Colonic mucosa (tissue), 4 donors: ENCODE measurements at regions not wholly inside any gene's neighbourhood (a gene's known extent, or its start where the extent isn't known, plus 50 kb on each side); places are given as distances from the start of the nearest gene placed in this dataset.

Experiments
- DNase-seq: peaks from one replicate; pipeline ENCODE4 v3.0.0-alpha.2; 2020
- H3K27ac ChIP-seq: fragments of 200-600 bp; one replicate; pipeline ENCODE4 v1.8.0; 2021
- H3K27me3 ChIP-seq: fragments of 200-600 bp; one replicate; pipeline ENCODE4 v1.8.0; 2021
- H3K36me3 ChIP-seq: fragments of 200-600 bp; one replicate; pipeline ENCODE4 v1.8.0; 2021
- H3K4me1 ChIP-seq: fragments of 200-600 bp; one replicate; pipeline ENCODE4 v1.8.0; 2021; ENCODE audit warnings: mild to moderate bottlenecking
- H3K4me3 ChIP-seq: fragments of 200-600 bp; one replicate; pipeline ENCODE4 v1.8.0; 2021
- H3K9ac ChIP-seq, 2 donors: one replicate each; pipeline ENCODE4 v1.7.0; 2013; ENCODE audit warnings: control low read depth in 2 of 2, low read depth in 2 of 2, low read length in 2 of 2
- H3K9me3 ChIP-seq: fragments of 200-600 bp; one replicate; pipeline ENCODE4 v1.8.0; 2021
- intact Hi-C: fragments of 100-400 bp; cut with DNase I; formaldehyde crosslinking; loops from one replicate; pipeline ENCODE4 v1.14.1; 2022
- TF ChIP-seq, protein P1 (sequence below): fragments of 200-600 bp; IDR thresholded peaks from one replicate; pipeline ENCODE4 v1.8.0; 2022; ENCODE audit warnings: antibody characterized with exemption, mild to moderate bottlenecking
- donor health status: healthy.
- donor health status: DM: no; HTN: no; CAD: no.
- donor health status: DM: no; HTN: no; CAD: no.

DNA sequence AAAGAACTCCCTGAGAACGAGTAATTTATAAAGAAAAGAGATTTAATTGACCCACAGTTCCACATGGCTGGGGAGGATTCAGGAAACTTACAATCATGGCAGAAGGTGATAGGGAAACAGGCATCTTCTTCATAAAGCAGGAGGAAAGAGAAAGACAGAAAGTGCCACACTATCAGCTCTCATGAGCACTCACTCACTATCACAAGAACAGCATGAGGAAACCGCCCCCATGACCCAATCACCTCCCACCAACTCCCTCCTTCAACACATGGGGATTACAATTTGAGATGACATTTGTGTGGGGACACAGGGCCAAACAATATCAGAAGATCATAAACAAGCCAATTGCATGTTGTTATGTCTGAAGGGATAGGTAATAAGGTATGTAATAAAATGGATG, 935.9 kb upstream of the COX7C start:
- Histone ChIP-seq H3K36me3 (no peaks in the 10 kb centered on the region), H3K27ac (no peak overlapping the region)

DNA sequence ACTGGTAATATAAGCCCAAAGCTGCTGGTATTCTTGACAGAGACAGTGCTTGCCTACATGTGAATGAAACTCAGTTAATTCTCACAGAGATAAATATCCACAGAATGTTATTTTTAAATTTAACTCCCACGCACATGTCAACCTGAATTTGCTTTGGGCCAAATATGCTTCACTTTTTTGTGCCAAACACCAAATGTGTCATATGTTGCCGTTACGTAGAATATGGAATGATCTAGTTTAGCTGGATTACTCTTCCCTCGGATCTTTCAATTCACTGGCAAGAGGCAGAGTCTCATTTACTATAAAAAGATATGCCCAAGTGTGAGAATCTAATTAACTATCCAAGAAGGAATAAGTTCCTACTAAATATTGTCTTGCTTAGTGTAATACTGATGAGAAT, 933.4 kb upstream of the COX7C start:
- TF ChIP-seq, protein P1, sequence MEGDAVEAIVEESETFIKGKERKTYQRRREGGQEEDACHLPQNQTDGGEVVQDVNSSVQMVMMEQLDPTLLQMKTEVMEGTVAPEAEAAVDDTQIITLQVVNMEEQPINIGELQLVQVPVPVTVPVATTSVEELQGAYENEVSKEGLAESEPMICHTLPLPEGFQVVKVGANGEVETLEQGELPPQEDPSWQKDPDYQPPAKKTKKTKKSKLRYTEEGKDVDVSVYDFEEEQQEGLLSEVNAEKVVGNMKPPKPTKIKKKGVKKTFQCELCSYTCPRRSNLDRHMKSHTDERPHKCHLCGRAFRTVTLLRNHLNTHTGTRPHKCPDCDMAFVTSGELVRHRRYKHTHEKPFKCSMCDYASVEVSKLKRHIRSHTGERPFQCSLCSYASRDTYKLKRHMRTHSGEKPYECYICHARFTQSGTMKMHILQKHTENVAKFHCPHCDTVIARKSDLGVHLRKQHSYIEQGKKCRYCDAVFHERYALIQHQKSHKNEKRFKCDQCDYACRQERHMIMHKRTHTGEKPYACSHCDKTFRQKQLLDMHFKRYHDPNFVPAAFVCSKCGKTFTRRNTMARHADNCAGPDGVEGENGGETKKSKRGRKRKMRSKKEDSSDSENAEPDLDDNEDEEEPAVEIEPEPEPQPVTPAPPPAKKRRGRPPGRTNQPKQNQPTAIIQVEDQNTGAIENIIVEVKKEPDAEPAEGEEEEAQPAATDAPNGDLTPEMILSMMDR: no peak
- DNase-seq: no peak
- no peaks in the 10 kb centered on the region for H3K36me3 ChIP-seq
- H3K27me3 ChIP-seq: no peaks in the 10 kb centered on the region
- no peak overlapping the region for H3K27ac ChIP-seq
- no peaks in the 10 kb centered on the region for H3K9me3 ChIP-seq
- no peak overlapping the region for H3K9ac ChIP-seq
- intact Hi-C loops: no loop called here
- H3K4me1 ChIP-seq: no peaks in the 10 kb centered on the region
- H3K4me3 ChIP-seq: no peak overlapping the region

More for the DNA sequence above, 935.9 kb upstream of the COX7C start:
- Histone ChIP-seq H3K4me3 (no peak overlapping the region), H3K4me1 (no peaks in the 10 kb centered on the region), H3K9ac (no peak overlapping the region), H3K27me3 (no peaks in the 10 kb centered on the region), H3K9me3 (no peaks in the 10 kb centered on the region)
- DNase-seq: no peak
- intact Hi-C loops: no loop called here
- TF ChIP-seq, protein P1: no peak

DNA sequence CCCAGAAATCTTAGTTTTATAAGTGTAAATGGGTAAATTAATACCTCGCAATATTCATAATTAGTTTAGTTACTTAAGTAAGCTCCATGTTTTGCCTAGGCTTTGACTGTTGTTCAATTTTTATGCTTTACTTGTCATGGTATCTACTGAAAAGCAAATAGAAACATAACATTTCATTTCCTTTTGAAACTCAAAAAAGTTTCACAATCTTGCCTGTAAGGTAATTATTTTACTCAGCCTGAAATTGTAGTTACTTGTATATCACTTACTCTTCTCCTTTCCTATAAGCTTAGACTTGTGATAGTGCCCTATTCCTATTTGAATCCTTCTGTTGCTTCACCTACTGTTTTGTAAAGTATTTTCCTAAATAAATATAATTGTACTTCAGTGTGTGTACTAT, 914.4 kb upstream of the COX7C start:
- H3K36me3 ChIP-seq: no peaks in the 10 kb centered on the region
- no peak overlapping the region for H3K27ac ChIP-seq
- TF ChIP-seq, protein P1: no peak
- H3K9me3 ChIP-seq: no peaks in the 10 kb centered on the region
- no peak overlapping the region for H3K9ac ChIP-seq
- H3K4me1 ChIP-seq: no peaks in the 10 kb centered on the region
- H3K27me3 ChIP-seq: no peaks in the 10 kb centered on the region
- H3K4me3 ChIP-seq: no peak overlapping the region
- DNase-seq: no peak
- intact Hi-C loops: no loop called here

DNA sequence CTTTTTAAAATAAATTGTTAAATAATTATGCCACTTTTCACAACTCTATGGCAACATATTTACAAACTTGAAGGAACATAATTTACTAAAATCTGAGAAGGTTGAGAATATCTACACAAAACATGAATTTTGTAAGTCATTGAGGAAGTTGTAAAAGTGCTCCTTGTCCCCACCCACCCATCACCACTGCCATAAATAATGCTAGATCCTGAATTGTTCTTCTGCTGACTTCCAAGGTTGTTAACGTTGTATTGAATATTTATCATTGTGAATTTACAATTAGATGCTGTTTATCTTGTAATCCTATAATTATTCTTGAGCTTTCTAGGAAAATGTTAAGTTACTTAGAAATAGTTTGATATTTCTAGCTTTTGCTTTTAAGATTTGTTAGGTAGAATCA, 908.0 kb upstream of the COX7C start:
- no peak overlapping the region for H3K4me3 ChIP-seq
- no peaks in the 10 kb centered on the region for H3K27me3 ChIP-seq
- intact Hi-C loops: no loop called here
- DNase-seq: no peak
- H3K36me3 ChIP-seq: no peaks in the 10 kb centered on the region
- TF ChIP-seq, protein P1: no peak
- no peak overlapping the region for H3K9ac ChIP-seq
- H3K4me1 ChIP-seq: no peaks in the 10 kb centered on the region
- no peak overlapping the region for H3K27ac ChIP-seq
- H3K9me3 ChIP-seq: no peaks in the 10 kb centered on the region

- Histone ChIP-seq H3K9ac (no peak overlapping the region), H3K4me1 (no peaks in the 10 kb centered on the region), H3K27me3 (no peaks in the 10 kb centered on the region), H3K27ac (no peak overlapping the region), H3K4me3 (no peak overlapping the region), H3K9me3 (no peaks in the 10 kb centered on the region), H3K36me3 (no peaks in the 10 kb centered on the region)
- DNase-seq: no peak
- intact Hi-C loops: no loop called here
- TF ChIP-seq, protein P1: no peak
Measured at GRCh38 chr5:85716344-85717202, 901.2 kb upstream of the COX7C start.
